Ovary (tissue), 7 donors: ENCODE measurements at regions not wholly inside any gene's neighbourhood (a gene's known extent, or its start where the extent isn't known, plus 50 kb on each side); places are given as distances from the start of the nearest gene placed in this dataset.

Experiments used
- DNase-seq, 5 donors: peaks; one replicate each; pipeline ENCODE4 v3.0.0-alpha.2; 2019 to 2020
- H3K27ac ChIP-seq, 2 donors: fragments of 200-600 bp; one replicate each; pipeline versions ENCODE4 v1.5.1 to v1.8.0; 2019 to 2022
- H3K27me3 ChIP-seq: fragments of 200-600 bp; one replicate; pipeline ENCODE4 v1.8.0; 2022
- H3K36me3 ChIP-seq: fragments of 200-600 bp; sonication (generic); one replicate; pipeline ENCODE4 v1.5.1; 2019
- H3K4me1 ChIP-seq: one replicate; pipeline ENCODE4 v1.8.1; 2013; ENCODE audit warnings: mild to moderate bottlenecking, moderate library complexity; ENCODE audit not compliant: insufficient read depth
- H3K4me3 ChIP-seq: fragments of 200-600 bp; sonication (generic); one replicate; pipeline ENCODE4 v1.5.1; 2017
- H3K9me3 ChIP-seq, 2 donors: fragments of 200-600 bp in 1 of 2; sonication (generic) in 1 of 2; one replicate each; pipeline versions ENCODE4 v1.5.1 to v1.8.1; 2013 to 2019; ENCODE audit warnings: mild to moderate bottlenecking in 1 of 2, moderate library complexity in 1 of 2
- EP300 ChIP-seq: sonication (generic); formaldehyde crosslinking; IDR thresholded peaks from one replicate; pipeline ENCODE4 v1.6.1; 2017; ENCODE audit warnings: antibody characterized with exemption
- POLR2A ChIP-seq: fragments of 450-650 bp; IDR thresholded peaks from one replicate; pipeline ENCODE4 v1.6.1; 2017; ENCODE audit warnings: antibody characterized with exemption, mild to moderate bottlenecking, moderate library complexity
- WGBS, 3 donors: extraction: QIAGEN DNeasy Blood & Tissue Kit in 1 of 3; methylation state at CpG; one replicate each; pipeline versions ENCODE4 v1.1.5 to v1.1.7; 2013 to 2017; 5-methylcytosine and 5-hydroxymethylcytosine counted together
- intact Hi-C, 4 donors: fragments of 100-400 bp; cut with DNase I; formaldehyde crosslinking; loops; one replicate each; pipeline versions ENCODE4 v1.11.0 to v1.15.1; 2022 to 2023
- TF ChIP-seq, protein P1 (sequence below), 3 donors: fragments of 450-650 bp in 2 of 3; fragments of 200-600 bp in 1 of 3; IDR thresholded peaks; one replicate each; pipeline versions ENCODE4 v1.5.1 to v1.8.0; 2016 to 2022; ENCODE audit warnings: antibody characterized with exemption in 3 of 3, mild to moderate bottlenecking in 1 of 3
- donor health status: DM: no; HTN: no; CAD: no; lungs with moderate emphysema.
- donor health status: DM: no; HTN: no; CAD: no.
- donor health status: Bipolar disorder and iron deficiency.
- donor health status: DM: no; HTN: no; CAD: no.
- donor health status: DM: yes; HTN: yes; CAD: no.

DNA sequence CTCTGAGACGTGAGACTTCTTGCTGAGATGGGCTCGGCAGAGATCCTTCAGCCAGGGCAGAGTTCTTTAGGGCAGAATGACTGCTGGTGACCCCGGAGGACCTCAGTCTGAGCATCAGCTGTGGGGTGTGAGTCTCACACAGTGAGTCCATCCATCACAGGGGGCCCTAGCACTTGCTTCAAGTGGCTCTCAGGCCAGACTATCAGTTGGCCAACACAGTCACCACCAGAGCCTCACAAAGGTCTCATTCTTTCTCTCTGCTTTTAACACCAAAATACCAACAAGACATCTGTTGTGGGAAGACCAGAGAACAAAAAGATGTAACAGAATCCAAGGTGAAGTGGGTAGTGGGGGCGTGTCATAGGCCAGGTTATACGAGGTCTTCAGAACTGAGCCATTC, 345.6 kb upstream of the NRP1 start:
- intact Hi-C loops, result no loop called here
- Histone ChIP-seq H3K27ac (no peak overlapping the region), H3K9me3 (no peaks in the 10 kb centered on the region), H3K27me3 (no peaks in the 10 kb centered on the region), H3K4me3 (no peak overlapping the region), H3K36me3 (no peaks in the 10 kb centered on the region), H3K4me1 (no peaks in the 10 kb centered on the region)
- TF ChIP-seq EP300 (no peak), POLR2A (no peak)
- TF ChIP-seq, protein P1, sequence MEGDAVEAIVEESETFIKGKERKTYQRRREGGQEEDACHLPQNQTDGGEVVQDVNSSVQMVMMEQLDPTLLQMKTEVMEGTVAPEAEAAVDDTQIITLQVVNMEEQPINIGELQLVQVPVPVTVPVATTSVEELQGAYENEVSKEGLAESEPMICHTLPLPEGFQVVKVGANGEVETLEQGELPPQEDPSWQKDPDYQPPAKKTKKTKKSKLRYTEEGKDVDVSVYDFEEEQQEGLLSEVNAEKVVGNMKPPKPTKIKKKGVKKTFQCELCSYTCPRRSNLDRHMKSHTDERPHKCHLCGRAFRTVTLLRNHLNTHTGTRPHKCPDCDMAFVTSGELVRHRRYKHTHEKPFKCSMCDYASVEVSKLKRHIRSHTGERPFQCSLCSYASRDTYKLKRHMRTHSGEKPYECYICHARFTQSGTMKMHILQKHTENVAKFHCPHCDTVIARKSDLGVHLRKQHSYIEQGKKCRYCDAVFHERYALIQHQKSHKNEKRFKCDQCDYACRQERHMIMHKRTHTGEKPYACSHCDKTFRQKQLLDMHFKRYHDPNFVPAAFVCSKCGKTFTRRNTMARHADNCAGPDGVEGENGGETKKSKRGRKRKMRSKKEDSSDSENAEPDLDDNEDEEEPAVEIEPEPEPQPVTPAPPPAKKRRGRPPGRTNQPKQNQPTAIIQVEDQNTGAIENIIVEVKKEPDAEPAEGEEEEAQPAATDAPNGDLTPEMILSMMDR (IDR thresholded peaks at IDR 0.05), result no peak
- DNase-seq, result no peak
- WGBS, 3 donors, result 75 to 84% (median 83%) methylated on average over 5 of the region's 5 CpGs

DNA sequence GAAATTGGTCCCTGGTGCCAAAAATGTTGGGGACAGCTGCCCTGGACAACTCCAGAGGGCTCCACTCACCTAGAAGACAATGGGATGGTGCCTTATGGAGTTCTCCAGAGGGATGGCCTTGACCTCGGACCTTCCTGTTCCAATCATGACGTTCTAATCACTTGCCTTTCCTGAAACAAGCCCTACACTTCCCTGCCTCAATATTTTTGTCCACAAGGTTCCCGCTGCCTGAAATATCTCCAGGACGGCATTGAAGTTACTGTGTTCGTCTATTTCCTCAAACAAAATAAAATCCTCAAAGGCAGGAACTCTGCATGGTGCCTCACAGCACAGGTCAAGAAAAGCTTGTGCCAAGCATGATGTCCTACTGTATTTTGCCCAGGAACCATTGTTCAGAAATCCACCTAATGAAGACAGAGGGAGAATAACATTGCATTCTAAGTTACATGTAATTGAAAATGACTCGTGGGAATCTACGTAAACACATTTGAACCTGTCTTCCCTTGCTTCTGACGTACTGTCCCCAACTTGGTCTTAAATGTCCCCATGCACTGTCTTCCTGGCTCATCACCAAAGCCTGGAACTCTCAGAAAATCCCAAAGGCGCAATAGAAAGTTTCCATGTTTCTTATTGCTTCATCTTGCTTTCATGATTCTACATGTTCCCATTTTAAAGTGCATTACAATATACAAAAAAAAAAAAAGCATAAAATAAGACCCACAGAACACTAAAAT, 342.3 kb upstream of the NRP1 start:
- no peak for DNase-seq
- no peaks in the 10 kb centered on the region for H3K27me3 ChIP-seq
- H3K4me3 ChIP-seq, result no peak overlapping the region
- H3K4me1 ChIP-seq, result no peaks in the 10 kb centered on the region
- H3K9me3 ChIP-seq, result no peaks in the 10 kb centered on the region
- no peaks in the 10 kb centered on the region for H3K36me3 ChIP-seq
- intact Hi-C loops, result no loop called here
- TF ChIP-seq POLR2A (no peak), EP300 (no peak)
- TF ChIP-seq, protein P1 (IDR thresholded peaks at IDR 0.05), result no peak
- WGBS, 3 donors, result 81 to 85% (median 81%) methylated on average over 9 of the region's 9 CpGs
- no peak overlapping the region for H3K27ac ChIP-seq

DNA sequence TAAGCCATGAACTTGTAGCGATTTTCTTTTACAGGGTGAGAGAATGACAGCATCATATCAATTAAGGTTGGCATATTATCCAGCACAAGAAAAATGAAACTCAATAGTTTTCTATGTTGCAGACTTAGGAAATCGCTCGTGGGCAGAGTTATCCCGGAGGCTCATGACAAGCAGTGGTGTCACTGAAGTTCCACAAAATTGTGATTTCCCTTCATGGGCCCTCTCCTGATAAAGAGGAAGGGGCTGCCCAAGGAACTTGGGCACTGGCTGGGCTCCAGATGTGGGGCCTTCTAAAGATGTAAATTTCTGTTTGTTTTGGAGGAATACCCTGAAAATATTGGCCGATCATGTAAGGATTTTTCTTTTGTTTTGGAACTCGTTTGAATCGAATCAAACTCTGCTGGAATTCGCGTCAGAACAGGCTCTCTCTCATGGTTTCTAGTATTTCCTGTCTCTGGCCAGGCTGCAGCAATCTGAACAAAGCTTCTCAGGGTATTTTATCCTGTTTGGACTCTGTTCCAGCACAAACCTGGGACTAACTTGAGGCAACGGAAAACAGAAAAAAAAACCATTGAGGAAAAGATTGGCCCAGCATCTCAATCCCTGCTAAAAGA, 340.6 kb upstream of the NRP1 start:
- H3K27ac ChIP-seq, result no peak overlapping the region
- H3K4me1 ChIP-seq, result no peaks in the 10 kb centered on the region
- no peaks in the 10 kb centered on the region for H3K27me3 ChIP-seq
- TF ChIP-seq, protein P1 (IDR thresholded peaks at IDR 0.05), result no peak
- no peak for TF ChIP-seq POLR2A
- no peak for TF ChIP-seq EP300
- WGBS, 3 donors, result 20 to 47% (median 29%) methylated on average over 10 of the region's 10 CpGs
- no peaks in the 10 kb centered on the region for H3K36me3 ChIP-seq
- no peak overlapping the region for H3K4me3 ChIP-seq
- no peaks in the 10 kb centered on the region for H3K9me3 ChIP-seq
- intact Hi-C loops, result no loop called here
- no peak for DNase-seq

DNA sequence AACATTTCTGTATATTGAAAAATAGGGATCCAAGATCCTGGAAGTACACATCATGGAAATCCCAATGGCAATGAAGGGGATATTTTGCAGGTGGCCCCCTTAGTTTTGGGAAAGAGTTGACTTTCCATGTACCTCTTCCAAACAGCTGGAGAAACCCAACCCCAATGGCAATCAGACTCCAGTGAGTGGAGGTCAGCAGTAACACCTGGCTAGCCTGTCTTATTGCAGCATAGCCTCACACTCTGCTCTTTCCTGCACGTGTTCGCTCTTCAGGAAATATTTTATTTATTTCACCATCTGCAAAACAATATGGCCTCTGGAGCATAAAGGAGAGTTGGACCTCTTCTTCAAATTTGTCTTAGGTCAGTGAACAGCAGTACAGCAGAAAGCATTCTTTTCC, 340.0 kb upstream of the NRP1 start:
- intact Hi-C loops, result no loop called here

More for the DNA sequence above, 340.0 kb upstream of the NRP1 start:
- DNase-seq, result no peak
- no peaks in the 10 kb centered on the region for H3K4me1 ChIP-seq
- WGBS, 3 donors, result 80 to 92% (median 86%) methylated on average over 2 of the region's 2 CpGs
- no peaks in the 10 kb centered on the region for H3K36me3 ChIP-seq
- H3K27ac ChIP-seq, result no peak overlapping the region
- no peaks in the 10 kb centered on the region for H3K9me3 ChIP-seq
- TF ChIP-seq, protein P1 (IDR thresholded peaks at IDR 0.05), result no peak
- no peak for TF ChIP-seq EP300
- H3K27me3 ChIP-seq, result no peaks in the 10 kb centered on the region
- no peak overlapping the region for H3K4me3 ChIP-seq
